HEK293 (cell line): ENCODE measurements at regions not wholly inside any gene's neighbourhood (a gene's known extent, or its start where the extent isn't known, plus 50 kb on each side); places are given as distances from the start of the nearest gene placed in this dataset.

Source experiments
- CTCF ChIA-PET: fragments of 350-600 bp; formaldehyde crosslinking; extraction: SDS; loops from one replicate; lab custom pipeline; 2021; ENCODE audit warnings: antibody characterized with exemption; lab: Yijun Ruan, JAX
- POLR2A ChIA-PET: fragments of 300-600 bp; formaldehyde crosslinking; extraction: SDS; loops from one replicate; lab custom pipeline; 2020; ENCODE audit warnings: antibody characterized with exemption, inconsistent platforms; lab: Yijun Ruan, JAX
- H3K27ac ChIP-seq: fragments of 200-500 bp; sonication (Bioruptor generic); 2 replicates; pipeline ENCODE4 v1.5.1; 2014; ENCODE audit warnings: low read depth, low read length, control low read depth, inconsistent platforms; ENCODE audit errors: extremely low read depth
- H3K36me3 ChIP-seq, 2 experiments: fragments of 200-500 bp in 1 of 2; sonication (Bioruptor generic) in 1 of 2; 1 replicate in 1 of 2; 2 replicates in 1 of 2; pipeline ENCODE4 v1.5.1; 2014 to 2017; ENCODE audit warnings: inconsistent platforms in 2 of 2, low read length in 2 of 2; ENCODE audit not compliant: control insufficient read depth in 2 of 2, insufficient read depth in 1 of 2
- H3K4me1 ChIP-seq: fragments of 200-500 bp; sonication (Bioruptor generic); 2 replicates; pipeline ENCODE4 v1.5.1; 2014; ENCODE audit warnings: mild to moderate bottlenecking, low read length, inconsistent platforms; ENCODE audit not compliant: control insufficient read depth, insufficient read depth
- H3K4me3 ChIP-seq: 2 replicates; pipeline ENCODE4 v1.5.1; 2011; ENCODE audit warnings: low read depth, mild to moderate bottlenecking, control low read depth, low read length, moderate library complexity
- H3K9me3 ChIP-seq: fragments of 200-500 bp; sonication (Bioruptor generic); 2 replicates; pipeline ENCODE4 v1.5.1; 2014; ENCODE audit warnings: low read depth, low read length, inconsistent platforms; ENCODE audit not compliant: control insufficient read depth, insufficient read depth
- PATZ1 ChIP-seq: fragments of 450-650 bp; formaldehyde crosslinking; IDR thresholded peaks from 2 replicates; pipeline ENCODE4 v1.5.1; 2016; ENCODE audit warnings: missing biosample characterization, missing genetic modification characterization
- PBX3 ChIP-seq: sonication (generic); formaldehyde crosslinking; IDR thresholded peaks from 2 replicates; pipeline ENCODE4 v1.8.1; 2022; ENCODE audit warnings: mild to moderate bottlenecking, moderate library complexity, missing genetic modification reagents
- ZBTB20 ChIP-seq: fragments of 450-650 bp; formaldehyde crosslinking; IDR thresholded peaks from 2 replicates; pipeline ENCODE4 v1.5.1; 2016; ENCODE audit warnings: missing biosample characterization, missing genetic modification characterization
- ZBTB21 ChIP-seq: fragments of 450-650 bp; formaldehyde crosslinking; IDR thresholded peaks from 2 replicates; pipeline ENCODE4 v1.5.1; 2017; ENCODE audit warnings: missing biosample characterization, missing genetic modification characterization
- ZBTB49 ChIP-seq: fragments of 450-650 bp; formaldehyde crosslinking; IDR thresholded peaks from 2 replicates; pipeline ENCODE4 v1.5.1; 2016; ENCODE audit warnings: missing biosample characterization, missing genetic modification characterization, low read depth
- ZFP37 ChIP-seq: fragments of 450-650 bp; formaldehyde crosslinking; IDR thresholded peaks from 2 replicates; pipeline ENCODE4 v1.5.1; 2016; ENCODE audit warnings: missing biosample characterization, missing genetic modification characterization
- ZNF133 ChIP-seq: fragments of 450-650 bp; formaldehyde crosslinking; IDR thresholded peaks from 2 replicates; pipeline ENCODE4 v1.5.1; 2016; ENCODE audit warnings: missing biosample characterization, missing genetic modification characterization
- ZNF155 ChIP-seq: fragments of 450-650 bp; formaldehyde crosslinking; IDR thresholded peaks from 2 replicates; pipeline ENCODE4 v1.5.1; 2016; ENCODE audit warnings: missing biosample characterization, missing genetic modification characterization
- ZNF292 ChIP-seq: fragments of 450-650 bp; formaldehyde crosslinking; IDR thresholded peaks from 2 replicates; pipeline ENCODE4 v1.5.1; 2016; ENCODE audit warnings: low read depth, missing biosample characterization, missing genetic modification characterization, borderline replicate concordance
- ZNF521 ChIP-seq: fragments of 450-650 bp; formaldehyde crosslinking; IDR thresholded peaks from 2 replicates; pipeline ENCODE4 v1.5.1; 2017; ENCODE audit warnings: missing biosample characterization, mild to moderate bottlenecking, missing genetic modification characterization
- ZNF654 ChIP-seq: fragments of 450-650 bp; formaldehyde crosslinking; IDR thresholded peaks from 2 replicates; pipeline ENCODE4 v1.5.1; 2016; ENCODE audit warnings: low read depth, missing biosample characterization, missing genetic modification characterization
- ZNF677 ChIP-seq: fragments of 450-650 bp; IDR thresholded peaks from 2 replicates; pipeline ENCODE4 v1.5.0; 2018; ENCODE audit warnings: missing biosample characterization, mild to moderate bottlenecking, missing genetic modification characterization, moderate library complexity
- ZNF792 ChIP-seq: fragments of 450-650 bp; formaldehyde crosslinking; IDR thresholded peaks from 2 replicates; pipeline ENCODE4 v1.5.1; 2016; ENCODE audit warnings: missing biosample characterization, missing genetic modification characterization
- ZSCAN30 ChIP-seq: fragments of 450-650 bp; IDR thresholded peaks from 2 replicates; pipeline ENCODE4 v1.5.1; 2018; ENCODE audit warnings: missing biosample characterization, mild to moderate bottlenecking, missing genetic modification characterization, moderate library complexity
- TF ChIP-seq, protein P1 (sequence below): fragments of 450-650 bp; formaldehyde crosslinking; IDR thresholded peaks from 2 replicates; pipeline ENCODE4 v1.5.1; 2016; ENCODE audit warnings: missing biosample characterization, missing genetic modification characterization

DNA sequence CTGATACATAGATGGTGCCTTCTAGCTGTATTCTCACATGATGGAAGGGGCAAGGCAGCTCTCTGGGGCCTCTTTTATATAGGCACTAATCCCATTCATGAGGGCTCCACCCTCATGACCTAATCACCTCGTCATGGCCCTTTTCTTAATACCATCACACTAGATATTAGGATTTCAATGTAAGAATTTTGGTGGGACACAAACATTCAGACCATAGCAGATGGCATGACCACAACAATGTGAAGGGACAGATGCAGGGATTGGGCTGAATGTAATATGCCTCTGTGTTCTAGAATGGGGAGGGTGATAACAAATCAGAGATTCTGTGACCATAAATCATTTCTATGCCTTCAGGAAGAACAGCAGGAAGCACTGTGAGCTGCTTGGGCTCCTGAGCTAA lies 145.8 kb downstream of the LCA5 start:
- Histone ChIP-seq H3K4me1 (no peaks in the 10 kb centered on the region), H3K27ac (no peak overlapping the region), H3K36me3 (no peaks in the 10 kb centered on the region), H3K9me3 (no peaks in the 10 kb centered on the region), H3K4me3 (no peak overlapping the region)
- CTCF ChIA-PET = no interaction called here
- TF ChIP-seq ZSCAN30 (no peak), ZFP37 (tag by site-specific recombination) (no peak), ZNF654 (tag by site-specific recombination) (no peak), ZNF292 (no peak), ZNF521 (tag by site-specific recombination) (no peak)
- POLR2A ChIA-PET = no interaction called here

- TF ChIP-seq ZBTB49 (tag by site-specific recombination) (no peak), ZNF677 (tag by site-specific recombination) (no peak), ZNF133 (no peak), PATZ1 (tag by site-specific recombination) (no peak), ZBTB21 (tag by site-specific recombination) (no peak), ZBTB20 (tag by site-specific recombination) (no peak), ZNF155 (tag by site-specific recombination) (no peak), PBX3 (CRISPR knock-in tag) (no peak)
- TF ChIP-seq, protein P1, sequence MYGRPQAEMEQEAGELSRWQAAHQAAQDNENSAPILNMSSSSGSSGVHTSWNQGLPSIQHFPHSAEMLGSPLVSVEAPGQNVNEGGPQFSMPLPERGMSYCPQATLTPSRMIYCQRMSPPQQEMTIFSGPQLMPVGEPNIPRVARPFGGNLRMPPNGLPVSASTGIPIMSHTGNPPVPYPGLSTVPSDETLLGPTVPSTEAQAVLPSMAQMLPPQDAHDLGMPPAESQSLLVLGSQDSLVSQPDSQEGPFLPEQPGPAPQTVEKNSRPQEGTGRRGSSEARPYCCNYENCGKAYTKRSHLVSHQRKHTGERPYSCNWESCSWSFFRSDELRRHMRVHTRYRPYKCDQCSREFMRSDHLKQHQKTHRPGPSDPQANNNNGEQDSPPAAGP = no peak
- H3K27ac ChIP-seq = no peak overlapping the region
- ChIA-PET CTCF (no interaction called here), POLR2A (no interaction called here)
- no peak overlapping the region for H3K4me3 ChIP-seq
- H3K36me3 ChIP-seq = no peaks in the 10 kb centered on the region
- no peaks in the 10 kb centered on the region for H3K9me3 ChIP-seq
- peaks cover 7% of the 10 kb centered on the region for H3K4me1 ChIP-seq
Observed at GRCh38 chr6:79385893-79386292, 151.3 kb downstream of the LCA5 start.

- Histone ChIP-seq H3K36me3 (no peaks in the 10 kb centered on the region), H3K27ac (no peak overlapping the region; the same call in 1 of the 2 replicates), H3K4me3 (no peak overlapping the region), H3K9me3 (no peaks in the 10 kb centered on the region), H3K4me1 (peaks cover 7% of the 10 kb centered on the region)
- POLR2A ChIA-PET = no interaction called here
- CTCF ChIA-PET = no interaction called here
- TF ChIP-seq ZNF792 (tag by site-specific recombination) = no peak
Observed at GRCh38 chr6:79385333-79385732, 150.9 kb upstream of the HMGN3 start.
